ENCODE measurements at regions not wholly inside any gene's neighbourhood (a gene's known extent, or its start where the extent isn't known, plus 50 kb on each side); places are given as distances from the start of the nearest gene placed in this dataset.

DNA sequence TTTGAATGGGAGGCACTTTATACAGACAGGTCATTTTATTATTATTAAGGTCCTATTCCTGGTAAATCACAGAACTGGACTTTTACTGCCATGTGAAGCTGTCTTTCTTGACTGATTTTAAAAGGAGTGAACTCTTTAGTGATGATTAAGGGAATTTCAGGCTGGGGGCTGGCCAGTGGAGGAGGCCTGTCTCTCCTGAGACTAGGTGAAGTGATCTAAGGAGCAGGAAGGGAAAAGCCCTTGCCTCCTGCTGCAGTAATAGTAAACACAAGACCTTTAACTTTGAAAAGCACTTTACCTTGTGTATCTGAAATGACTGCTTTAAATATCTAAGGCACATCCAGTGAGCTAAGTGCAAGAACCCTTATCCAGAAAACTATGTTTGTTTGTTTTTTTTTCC, 118.0 kb upstream of the SPAG17 start:
- intact Hi-C loops (cut with micrococcal nuclease; ENCODE audit: unreplicated experiment), result no loop called here
- H2AFZ ChIP-seq (ENCODE audit: low read length), result no peak overlapping the region
- no peaks in the 10 kb centered on the region for H3K79me2 ChIP-seq (ENCODE audit: insufficient read depth, low read depth, low read length)
- H3K4me1 ChIP-seq (ENCODE audit: insufficient read depth, low read length, poor library complexity, severe bottlenecking), result no peaks in the 10 kb centered on the region
- ChIA-PET POLR2A (no interaction called here), CTCF (ENCODE audit: unreplicated experiment) (no interaction called here)
- H3K9me3 ChIP-seq (ENCODE audit: low read length), result no peaks in the 10 kb centered on the region
- no peak overlapping the region for H3K4me2 ChIP-seq (ENCODE audit: low read length)
- H3K4me3 ChIP-seq (ENCODE audit: low read depth, low read length, poor library complexity, severe bottlenecking), result no peak overlapping the region
- no peak for DNase-seq (ENCODE audit: low spot score)
- BruUV-seq (replicated peaks), result no TSS peak
- H3K36me3 ChIP-seq (ENCODE audit: insufficient read depth, low read length), result no peaks in the 10 kb centered on the region
- no peaks in the 10 kb centered on the region for H4K20me1 ChIP-seq (ENCODE audit: insufficient read depth, low read length)
- no peaks in the 10 kb centered on the region for H3K9me2 ChIP-seq (ENCODE audit: insufficient read depth, low read length)
- no peak overlapping the region for H3K27ac ChIP-seq (ENCODE audit: low read depth, low read length, poor library complexity, severe bottlenecking)
- TF ChIP-seq, protein P1, sequence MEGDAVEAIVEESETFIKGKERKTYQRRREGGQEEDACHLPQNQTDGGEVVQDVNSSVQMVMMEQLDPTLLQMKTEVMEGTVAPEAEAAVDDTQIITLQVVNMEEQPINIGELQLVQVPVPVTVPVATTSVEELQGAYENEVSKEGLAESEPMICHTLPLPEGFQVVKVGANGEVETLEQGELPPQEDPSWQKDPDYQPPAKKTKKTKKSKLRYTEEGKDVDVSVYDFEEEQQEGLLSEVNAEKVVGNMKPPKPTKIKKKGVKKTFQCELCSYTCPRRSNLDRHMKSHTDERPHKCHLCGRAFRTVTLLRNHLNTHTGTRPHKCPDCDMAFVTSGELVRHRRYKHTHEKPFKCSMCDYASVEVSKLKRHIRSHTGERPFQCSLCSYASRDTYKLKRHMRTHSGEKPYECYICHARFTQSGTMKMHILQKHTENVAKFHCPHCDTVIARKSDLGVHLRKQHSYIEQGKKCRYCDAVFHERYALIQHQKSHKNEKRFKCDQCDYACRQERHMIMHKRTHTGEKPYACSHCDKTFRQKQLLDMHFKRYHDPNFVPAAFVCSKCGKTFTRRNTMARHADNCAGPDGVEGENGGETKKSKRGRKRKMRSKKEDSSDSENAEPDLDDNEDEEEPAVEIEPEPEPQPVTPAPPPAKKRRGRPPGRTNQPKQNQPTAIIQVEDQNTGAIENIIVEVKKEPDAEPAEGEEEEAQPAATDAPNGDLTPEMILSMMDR (conservative IDR thresholded peaks at IDR 0.05; ENCODE audit: low read length), result no peak
- no peak for TF ChIP-seq EZH2phosphoT487 (IDR thresholded peaks at IDR 0.05; ENCODE audit: borderline replicate concordance, low read depth, low read length)

DNA sequence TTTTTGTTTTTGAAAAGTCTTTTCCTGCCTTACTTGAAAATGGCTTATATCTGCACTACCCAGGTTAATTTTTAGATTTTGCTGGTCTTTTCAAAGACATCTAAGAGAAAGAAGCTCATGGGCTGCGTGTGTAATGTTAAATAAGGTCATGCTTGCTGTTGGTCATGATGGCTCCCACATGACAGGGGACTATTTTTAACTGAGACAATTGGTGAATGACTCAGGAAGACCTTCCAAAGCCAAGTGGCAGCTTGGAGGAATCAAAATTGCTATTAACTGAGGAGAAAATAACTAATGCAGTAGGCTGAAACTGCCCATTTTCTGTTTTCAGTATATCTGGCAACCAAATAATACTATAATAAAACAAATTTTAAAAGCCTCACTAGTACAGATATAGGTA, 117.1 kb upstream of the SPAG17 start:
- H3K36me3 ChIP-seq (ENCODE audit: insufficient read depth, low read length), result no peaks in the 10 kb centered on the region
- no peaks in the 10 kb centered on the region for H3K9me2 ChIP-seq (ENCODE audit: insufficient read depth, low read length)
- no peaks in the 10 kb centered on the region for H4K20me1 ChIP-seq (ENCODE audit: insufficient read depth, low read length)
- H3K79me2 ChIP-seq (ENCODE audit: insufficient read depth, low read depth, low read length), result no peaks in the 10 kb centered on the region
- ChIA-PET POLR2A (no interaction called here), CTCF (ENCODE audit: unreplicated experiment) (no interaction called here)
- no peak for TF ChIP-seq EZH2phosphoT487 (IDR thresholded peaks at IDR 0.05; ENCODE audit: borderline replicate concordance, low read depth, low read length)
- TF ChIP-seq, protein P1 (conservative IDR thresholded peaks at IDR 0.05; ENCODE audit: low read length), result no peak
- H2AFZ ChIP-seq (ENCODE audit: low read length), result no peak overlapping the region
- no peak for DNase-seq (ENCODE audit: low spot score)
- BruUV-seq (replicated peaks), result no TSS peak
- H3K4me1 ChIP-seq (ENCODE audit: insufficient read depth, low read length, poor library complexity, severe bottlenecking), result no peaks in the 10 kb centered on the region
- no peak overlapping the region for H3K4me3 ChIP-seq (ENCODE audit: low read depth, low read length, poor library complexity, severe bottlenecking)
- no peaks in the 10 kb centered on the region for H3K9me3 ChIP-seq (ENCODE audit: low read length)
- H3K27ac ChIP-seq (ENCODE audit: low read depth, low read length, poor library complexity, severe bottlenecking), result no peak overlapping the region
- H3K4me2 ChIP-seq (ENCODE audit: low read length), result no peak overlapping the region
- intact Hi-C loops (cut with micrococcal nuclease; ENCODE audit: unreplicated experiment), result no loop called here

DNA sequence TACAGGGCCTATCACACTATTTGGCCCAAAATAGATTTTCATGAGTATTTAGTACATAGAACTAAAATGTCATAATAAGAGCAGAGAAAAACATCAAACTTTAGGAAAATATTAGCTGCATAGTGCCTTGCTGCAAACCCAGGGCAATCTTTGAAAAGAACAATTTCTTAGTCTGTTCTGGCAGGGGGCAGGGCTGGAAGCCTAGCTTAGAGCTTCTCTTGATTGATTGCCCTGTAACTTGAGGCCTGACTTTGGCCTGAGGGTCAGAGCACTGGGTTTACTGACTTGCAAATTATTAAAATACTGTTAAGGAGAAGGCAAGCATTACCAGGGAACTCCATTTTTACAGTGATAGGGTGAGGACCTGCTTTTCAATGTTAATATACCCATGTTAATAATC, 115.8 kb upstream of the SPAG17 start:
- Histone ChIP-seq H4K20me1 (ENCODE audit: insufficient read depth, low read length) (no peaks in the 10 kb centered on the region), H3K36me3 (ENCODE audit: insufficient read depth, low read length) (no peaks in the 10 kb centered on the region), H3K9me2 (ENCODE audit: insufficient read depth, low read length) (no peaks in the 10 kb centered on the region), H3K27ac (ENCODE audit: low read depth, low read length, poor library complexity, severe bottlenecking) (no peak overlapping the region), H3K79me2 (ENCODE audit: insufficient read depth, low read depth, low read length) (no peaks in the 10 kb centered on the region), H3K9me3 (ENCODE audit: low read length) (no peaks in the 10 kb centered on the region), H3K4me2 (ENCODE audit: low read length) (no peak overlapping the region), H3K4me1 (ENCODE audit: insufficient read depth, low read length, poor library complexity, severe bottlenecking) (no peaks in the 10 kb centered on the region), H2AFZ (ENCODE audit: low read length) (no peak overlapping the region), H3K4me3 (ENCODE audit: low read depth, low read length, poor library complexity, severe bottlenecking) (no peak overlapping the region)
- POLR2A ChIA-PET, result no interaction called here
- no TSS peak for BruUV-seq (replicated peaks)
- TF ChIP-seq, protein P1 (conservative IDR thresholded peaks at IDR 0.05; ENCODE audit: low read length), result no peak
- TF ChIP-seq EZH2phosphoT487 (IDR thresholded peaks at IDR 0.05; ENCODE audit: borderline replicate concordance, low read depth, low read length), result no peak
- DNase-seq (ENCODE audit: low spot score), result no peak
- intact Hi-C loops (cut with micrococcal nuclease; ENCODE audit: unreplicated experiment), result no loop called here
- CTCF ChIA-PET (ENCODE audit: unreplicated experiment), result no interaction called here

All from OCI-LY7 (cell line).